ENCODE measurements at regions not wholly inside any gene's neighbourhood (a gene's known extent, or its start where the extent isn't known, plus 50 kb on each side); places are given as distances from the start of the nearest gene placed in this dataset.

GRCh38 chr5:8473827-8474568, 605.0 kb downstream of the MTRR start:
- TF ChIP-seq CTCF (conservative IDR thresholded peaks at IDR 0.05; ENCODE audit: low read depth, low read length) = peak; percentile 24

GRCh38 chr5:8474569-8474930, 605.6 kb downstream of the MTRR start:
- no peak for TF ChIP-seq CTCF (conservative IDR thresholded peaks at IDR 0.05; ENCODE audit: low read depth, low read length)
- DNase-seq (ENCODE audit: low read depth) = no peak
- no peak overlapping the region for H3K4me3 ChIP-seq (ENCODE audit: low read depth, low read length)

More at GRCh38 chr5:8473827-8474568, 605.0 kb downstream of the MTRR start:
- no peak for DNase-seq (ENCODE audit: low read depth)
- H3K4me3 ChIP-seq (ENCODE audit: low read depth, low read length) = no peak overlapping the region

- H3K4me3 ChIP-seq (ENCODE audit: low read depth, low read length) = no peak overlapping the region
- no peak for TF ChIP-seq CTCF (conservative IDR thresholded peaks at IDR 0.05; ENCODE audit: low read depth, low read length)
- peak; percentile 23 for DNase-seq (ENCODE audit: low read depth)
Observed at GRCh38 chr5:8478326-8478725, 609.4 kb downstream of the MTRR start.

- no peak overlapping the region for H3K4me3 ChIP-seq (ENCODE audit: low read depth, low read length)
- DNase-seq (ENCODE audit: low read depth) = no peak
- no peak for TF ChIP-seq CTCF (conservative IDR thresholded peaks at IDR 0.05; ENCODE audit: low read depth, low read length)
Observed at GRCh38 chr5:8481007-8481406, 612.1 kb downstream of the MTRR start.

DNA sequence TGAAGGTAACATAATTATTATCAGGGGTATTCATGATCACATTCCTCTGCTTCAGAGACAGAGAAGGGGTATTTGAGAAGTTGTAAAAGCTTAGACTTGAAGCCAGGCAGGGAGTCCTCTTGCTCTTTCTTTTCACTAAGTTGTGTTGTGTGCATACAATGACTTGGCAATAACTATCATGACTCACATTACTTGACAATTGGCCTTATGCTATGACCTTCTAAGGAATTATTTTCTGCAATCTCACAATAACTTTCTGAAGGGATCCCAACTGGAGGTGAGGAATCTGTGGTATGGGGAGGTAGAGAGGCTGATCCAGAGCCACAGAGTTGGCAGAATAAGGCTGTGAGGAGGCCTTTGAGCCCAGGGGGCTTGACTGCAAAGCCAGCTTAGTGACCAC, 622.3 kb downstream of the MTRR start:
- H3K4me3 ChIP-seq (ENCODE audit: low read depth, low read length) = no peak overlapping the region
- peak; percentile 34 for DNase-seq (ENCODE audit: low read depth)
- no peak for TF ChIP-seq CTCF (conservative IDR thresholded peaks at IDR 0.05; ENCODE audit: low read depth, low read length)

DNA sequence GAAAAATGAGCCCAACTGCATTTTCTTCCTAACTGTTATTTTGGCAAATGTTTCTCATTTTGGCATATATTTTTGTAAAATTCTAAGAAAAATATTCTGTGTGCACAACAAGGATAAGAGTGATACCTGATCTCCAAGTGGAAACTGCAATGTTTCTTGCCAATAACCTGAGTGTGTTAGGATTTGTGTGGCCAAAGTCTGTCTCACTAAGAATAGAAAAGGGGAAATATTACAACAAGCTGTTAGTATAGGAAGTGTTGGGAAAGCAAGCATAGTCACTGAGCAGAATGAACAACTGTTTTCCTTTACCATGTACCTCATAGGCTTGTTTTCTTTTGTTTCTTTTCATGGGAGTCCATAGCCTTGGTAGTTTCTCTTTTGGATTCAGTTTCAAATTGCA, 624.2 kb downstream of the MTRR start:
- H3K4me3 ChIP-seq (ENCODE audit: low read depth, low read length) = no peak overlapping the region
- no peak for TF ChIP-seq CTCF (conservative IDR thresholded peaks at IDR 0.05; ENCODE audit: low read depth, low read length)
- no peak for DNase-seq (ENCODE audit: low read depth)

GRCh38 chr5:8500426-8500825, 631.5 kb downstream of the MTRR start:
- TF ChIP-seq CTCF (conservative IDR thresholded peaks at IDR 0.05; ENCODE audit: low read depth, low read length) = no peak
- DNase-seq (ENCODE audit: low read depth) = no peak
- H3K4me3 ChIP-seq (ENCODE audit: low read depth, low read length) = no peak overlapping the region

Data from choroid plexus epithelial cell (primary cell).